ENCODE measurements at regions not wholly inside any gene's neighbourhood (a gene's known extent, or its start where the extent isn't known, plus 50 kb on each side); places are given as distances from the start of the nearest gene placed in this dataset.

GRCh38 chr11:70888061-70888460, 364.3 kb downstream of the SHANK2 start (continued):
- TF ChIP-seq, protein P1, sequence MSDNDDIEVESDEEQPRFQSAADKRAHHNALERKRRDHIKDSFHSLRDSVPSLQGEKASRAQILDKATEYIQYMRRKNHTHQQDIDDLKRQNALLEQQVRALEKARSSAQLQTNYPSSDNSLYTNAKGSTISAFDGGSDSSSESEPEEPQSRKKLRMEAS (IDR thresholded peaks at IDR 0.05) = no peak
- TF ChIP-seq SRF (IDR thresholded peaks at IDR 0.05; ENCODE audit: low read depth) (no peak), ZFX (IDR thresholded peaks at IDR 0.05) (no peak), EZH2phosphoT487 (IDR thresholded peaks at IDR 0.05; ENCODE audit: borderline replicate concordance) (no peak), SIN3A (IDR thresholded peaks at IDR 0.05; ENCODE audit: low read depth) (no peak), POLR2A (IDR thresholded peaks at IDR 0.05; ENCODE audit: borderline replicate concordance, extremely low read depth, insufficient read depth, insufficient read length) (no peak)
- TF ChIP-seq, protein P2, sequence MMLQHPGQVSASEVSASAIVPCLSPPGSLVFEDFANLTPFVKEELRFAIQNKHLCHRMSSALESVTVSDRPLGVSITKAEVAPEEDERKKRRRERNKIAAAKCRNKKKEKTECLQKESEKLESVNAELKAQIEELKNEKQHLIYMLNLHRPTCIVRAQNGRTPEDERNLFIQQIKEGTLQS (IDR thresholded peaks at IDR 0.05) = no peak

- BruUV-seq (replicated peaks) = no TSS peak
- TF ChIP-seq CBX3 (IDR thresholded peaks at IDR 0.05; ENCODE audit: low read depth) (no peak), CEBPB (IDR thresholded peaks at IDR 0.05; ENCODE audit: low read depth) (no peak), RAD21 (IDR thresholded peaks at IDR 0.05; ENCODE audit: low read depth) (no peak), ZFX (IDR thresholded peaks at IDR 0.05) (no peak), SRF (IDR thresholded peaks at IDR 0.05; ENCODE audit: low read depth) (no peak), POLR2A (IDR thresholded peaks at IDR 0.05; ENCODE audit: borderline replicate concordance, extremely low read depth, insufficient read depth, insufficient read length) (no peak), JUND (IDR thresholded peaks at IDR 0.05) (no peak), ZBTB33 (IDR thresholded peaks at IDR 0.05; ENCODE audit: extremely low read depth, insufficient replicate concordance, low read length) (no peak), POLR2AphosphoS5 (IDR thresholded peaks at IDR 0.05; ENCODE audit: low read depth, low read length) (no peak), TCF7L2 (IDR thresholded peaks at IDR 0.05; ENCODE audit: borderline replicate concordance, extremely low read depth, insufficient read depth, insufficient read length) (no peak), SIN3A (IDR thresholded peaks at IDR 0.05; ENCODE audit: low read depth) (no peak), YY1 (IDR thresholded peaks at IDR 0.05; ENCODE audit: extremely low read depth, insufficient replicate concordance, low read depth, low read length) (no peak), ELF1 (IDR thresholded peaks at IDR 0.05; ENCODE audit: borderline replicate concordance, low read depth) (no peak), ZNF274 (IDR thresholded peaks at IDR 0.05; ENCODE audit: low read depth, low read length) (no peak)
- TF ChIP-seq, protein P3, sequence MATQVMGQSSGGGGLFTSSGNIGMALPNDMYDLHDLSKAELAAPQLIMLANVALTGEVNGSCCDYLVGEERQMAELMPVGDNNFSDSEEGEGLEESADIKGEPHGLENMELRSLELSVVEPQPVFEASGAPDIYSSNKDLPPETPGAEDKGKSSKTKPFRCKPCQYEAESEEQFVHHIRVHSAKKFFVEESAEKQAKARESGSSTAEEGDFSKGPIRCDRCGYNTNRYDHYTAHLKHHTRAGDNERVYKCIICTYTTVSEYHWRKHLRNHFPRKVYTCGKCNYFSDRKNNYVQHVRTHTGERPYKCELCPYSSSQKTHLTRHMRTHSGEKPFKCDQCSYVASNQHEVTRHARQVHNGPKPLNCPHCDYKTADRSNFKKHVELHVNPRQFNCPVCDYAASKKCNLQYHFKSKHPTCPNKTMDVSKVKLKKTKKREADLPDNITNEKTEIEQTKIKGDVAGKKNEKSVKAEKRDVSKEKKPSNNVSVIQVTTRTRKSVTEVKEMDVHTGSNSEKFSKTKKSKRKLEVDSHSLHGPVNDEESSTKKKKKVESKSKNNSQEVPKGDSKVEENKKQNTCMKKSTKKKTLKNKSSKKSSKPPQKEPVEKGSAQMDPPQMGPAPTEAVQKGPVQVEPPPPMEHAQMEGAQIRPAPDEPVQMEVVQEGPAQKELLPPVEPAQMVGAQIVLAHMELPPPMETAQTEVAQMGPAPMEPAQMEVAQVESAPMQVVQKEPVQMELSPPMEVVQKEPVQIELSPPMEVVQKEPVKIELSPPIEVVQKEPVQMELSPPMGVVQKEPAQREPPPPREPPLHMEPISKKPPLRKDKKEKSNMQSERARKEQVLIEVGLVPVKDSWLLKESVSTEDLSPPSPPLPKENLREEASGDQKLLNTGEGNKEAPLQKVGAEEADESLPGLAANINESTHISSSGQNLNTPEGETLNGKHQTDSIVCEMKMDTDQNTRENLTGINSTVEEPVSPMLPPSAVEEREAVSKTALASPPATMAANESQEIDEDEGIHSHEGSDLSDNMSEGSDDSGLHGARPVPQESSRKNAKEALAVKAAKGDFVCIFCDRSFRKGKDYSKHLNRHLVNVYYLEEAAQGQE (IDR thresholded peaks at IDR 0.05; ENCODE audit: low read depth) = no peak
- TF ChIP-seq, protein P4, sequence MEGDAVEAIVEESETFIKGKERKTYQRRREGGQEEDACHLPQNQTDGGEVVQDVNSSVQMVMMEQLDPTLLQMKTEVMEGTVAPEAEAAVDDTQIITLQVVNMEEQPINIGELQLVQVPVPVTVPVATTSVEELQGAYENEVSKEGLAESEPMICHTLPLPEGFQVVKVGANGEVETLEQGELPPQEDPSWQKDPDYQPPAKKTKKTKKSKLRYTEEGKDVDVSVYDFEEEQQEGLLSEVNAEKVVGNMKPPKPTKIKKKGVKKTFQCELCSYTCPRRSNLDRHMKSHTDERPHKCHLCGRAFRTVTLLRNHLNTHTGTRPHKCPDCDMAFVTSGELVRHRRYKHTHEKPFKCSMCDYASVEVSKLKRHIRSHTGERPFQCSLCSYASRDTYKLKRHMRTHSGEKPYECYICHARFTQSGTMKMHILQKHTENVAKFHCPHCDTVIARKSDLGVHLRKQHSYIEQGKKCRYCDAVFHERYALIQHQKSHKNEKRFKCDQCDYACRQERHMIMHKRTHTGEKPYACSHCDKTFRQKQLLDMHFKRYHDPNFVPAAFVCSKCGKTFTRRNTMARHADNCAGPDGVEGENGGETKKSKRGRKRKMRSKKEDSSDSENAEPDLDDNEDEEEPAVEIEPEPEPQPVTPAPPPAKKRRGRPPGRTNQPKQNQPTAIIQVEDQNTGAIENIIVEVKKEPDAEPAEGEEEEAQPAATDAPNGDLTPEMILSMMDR (IDR thresholded peaks at IDR 0.05 in 2 of 3, conservative IDR thresholded peaks at IDR 0.05 in 1 of 3; ENCODE audit: borderline replicate concordance in 1 of 3, insufficient read depth in 1 of 3, low read depth in 2 of 3, low read length in 2 of 3) = no peak
These were observed 363.0 kb downstream of the SHANK2 start for GRCh38 chr11:70889411-70889810.

More at GRCh38 chr11:70889411-70889810, 363.0 kb downstream of the SHANK2 start:
- no peaks in the 10 kb centered on the region for H4K20me1 ChIP-seq (ENCODE audit: insufficient read depth)
- H3K36me3 ChIP-seq (ENCODE audit: control insufficient read depth in 1 of 2, insufficient read depth in 2 of 2, low read length in 2 of 2) = no peaks in the 10 kb centered on the region
- no peak overlapping the region for H3K9ac ChIP-seq (ENCODE audit: low read length)
- no peaks in the 10 kb centered on the region for H3K27me3 ChIP-seq (ENCODE audit: insufficient read depth, low read length)
- no peaks in the 10 kb centered on the region for H3K79me2 ChIP-seq (ENCODE audit: insufficient read depth, low read length)
- no peak overlapping the region for H2AFZ ChIP-seq (ENCODE audit: low read depth, low read length, poor library complexity, severe bottlenecking)
- no peaks in the 10 kb centered on the region for H3K4me1 ChIP-seq (ENCODE audit: control insufficient read depth in 1 of 2, insufficient read depth in 2 of 2, low read length in 2 of 2)
- ATAC-seq (no peak), DNase-seq (ENCODE audit: low read depth, low spot score) (no peak)
- H3K27ac ChIP-seq (ENCODE audit: low read depth, low read length) = no peak overlapping the region
- intact Hi-C loops (cut with micrococcal nuclease) = no loop called here
- CTCF ChIA-PET = no interaction called here
- H3K9me2 ChIP-seq (ENCODE audit: insufficient read depth) = no peaks in the 10 kb centered on the region
- H3K9me3 ChIP-seq (ENCODE audit: control insufficient read depth in 1 of 2, insufficient read depth in 1 of 2, low read depth in 1 of 2, low read length in 2 of 2) = no peaks in the 10 kb centered on the region
- POLR2A ChIA-PET = no interaction called here
- no peak overlapping the region for H3K4me2 ChIP-seq (ENCODE audit: low read length)
- H3K4me3 ChIP-seq (replicated peaks in 1 of 2; ENCODE audit: low read depth in 1 of 2, low read length in 2 of 2) = no peak overlapping the region
- RAD21 ChIA-PET (ENCODE audit: low non-redundant PET in 1 of 2, low total read pairs in 2 of 2, uncharacterized antibody in 2 of 2, unreplicated experiment in 2 of 2) = no interaction called here
